DOHH2 (cell line): ENCODE measurements at regions not wholly inside any gene's neighbourhood (a gene's known extent, or its start where the extent isn't known, plus 50 kb on each side); places are given as distances from the start of the nearest gene placed in this dataset.
A peak's percentile ranks its signal among the peaks of the same experiment; 100 is the strongest.

Experiments used
- H3F3A ChIP-seq: fragments of 200-600 bp; sonication (generic), shearing (Covaris generic); 2 replicates; pipeline ENCODE4 v1.6.0; 2016; ENCODE audit warnings: antibody characterized with exemption, mild to moderate bottlenecking; ENCODE audit not compliant: control insufficient read depth, insufficient read depth
- H3K27ac ChIP-seq: fragments of 200-600 bp; sonication (generic); 2 replicates; pipeline ENCODE4 v1.5.1; 2014; ENCODE audit warnings: low read depth, mild to moderate bottlenecking, low read length, moderate library complexity
- H3K27me3 ChIP-seq: fragments of 200-600 bp; sonication (generic); 2 replicates; pipeline ENCODE4 v1.6.1; 2014; ENCODE audit warnings: mild to moderate bottlenecking, low read length, mixed read lengths; ENCODE audit not compliant: control insufficient read depth
- H3K36me3 ChIP-seq: fragments of 200-600 bp; sonication (generic); 2 replicates; pipeline ENCODE4 v1.6.1; 2014; ENCODE audit warnings: mild to moderate bottlenecking, low read length, moderate library complexity, mixed read lengths; ENCODE audit not compliant: control insufficient read depth
- H3K4me1 ChIP-seq: fragments of 200-600 bp; sonication (generic); 2 replicates; pipeline ENCODE4 v1.6.1; 2014; ENCODE audit warnings: mild to moderate bottlenecking, low read length, mixed read lengths; ENCODE audit not compliant: control insufficient read depth
- H3K4me2 ChIP-seq: fragments of 200-600 bp; sonication (generic); 2 replicates; pipeline ENCODE4 v1.6.0; 2014; ENCODE audit warnings: mild to moderate bottlenecking, low read length, moderate library complexity
- H3K4me3 ChIP-seq: fragments of 200-600 bp; sonication (generic); 2 replicates; pipeline ENCODE4 v1.5.1; 2014; ENCODE audit warnings: mild to moderate bottlenecking, low read length, mixed read lengths
- H3K79me2 ChIP-seq: fragments of 200-600 bp; sonication (generic); 2 replicates; pipeline ENCODE4 v1.6.1; 2014; ENCODE audit warnings: mild to moderate bottlenecking, low read length, mixed read lengths; ENCODE audit not compliant: control insufficient read depth
- H3K9me2 ChIP-seq: fragments of 200-600 bp; sonication (generic); replicated peaks from 2 replicates; pipeline ENCODE4 v1.6.1; 2014; ENCODE audit warnings: mild to moderate bottlenecking, low read length, mixed read lengths; ENCODE audit not compliant: control insufficient read depth
- H3K9me3 ChIP-seq: fragments of 200-600 bp; sonication (generic); 2 replicates; pipeline ENCODE4 v1.6.1; 2014; ENCODE audit warnings: antibody characterized with exemption, low read length, mixed read lengths; ENCODE audit not compliant: control insufficient read depth, insufficient read depth
- H4K20me1 ChIP-seq: fragments of 200-600 bp; sonication (generic); 2 replicates; pipeline ENCODE4 v1.6.0; 2014; ENCODE audit warnings: low read depth, mild to moderate bottlenecking, antibody characterized with exemption, low read length, moderate library complexity; ENCODE audit not compliant: control insufficient read depth, insufficient read depth
- CTCF ChIP-seq: fragments of 200-600 bp; sonication (generic); IDR thresholded peaks from one replicate; pipeline ENCODE4 v1.5.1; 2014; ENCODE audit warnings: antibody characterized with exemption, mild to moderate bottlenecking, low read depth, low read length; ENCODE audit not compliant: poor library complexity, severe bottlenecking
- EZH2phosphoT487 ChIP-seq: fragments of 200-600 bp; sonication (generic); IDR thresholded peaks from 2 replicates; pipeline ENCODE4 v1.6.1; 2017; ENCODE audit warnings: borderline replicate concordance, mild to moderate bottlenecking, antibody characterized with exemption, low read length, moderate library complexity, mixed read lengths

GRCh38 chr7:25967278-25968204 lies 184.5 kb upstream of the NFE2L3 start:
- Histone ChIP-seq H3K9me2 (no peaks in the 10 kb centered on the region; the same call in 1 of the 2 replicates), H4K20me1 (no peaks in the 10 kb centered on the region), H3K36me3 (no peaks in the 10 kb centered on the region), H3K27me3 (peaks cover 54% of the 10 kb centered on the region), H3K4me2 (peak overlapping the region; percentile 48), H3F3A (no peaks in the 10 kb centered on the region), H3K4me1 (peaks cover 41% of the 10 kb centered on the region), H3K27ac (0 out of 2 replicates have a peak overlapping the region, but pooled peaks have one; percentile 4), H3K9me3 (no peaks in the 10 kb centered on the region), H3K79me2 (no peaks in the 10 kb centered on the region), H3K4me3 (peak overlapping the region; percentile 23)
- TF ChIP-seq EZH2phosphoT487 (no peak), CTCF (no peak)

- H3K79me2 ChIP-seq, result no peaks in the 10 kb centered on the region
- peak overlapping the region; percentile 33 for H3K4me3 ChIP-seq
- no peaks in the 10 kb centered on the region for H3F3A ChIP-seq
- H3K4me1 ChIP-seq, result peaks cover 41% of the 10 kb centered on the region
- no peaks in the 10 kb centered on the region; the same call in 1 of the 2 replicates for H3K9me2 ChIP-seq
- no peak; the same call in 1 of the 2 replicates for TF ChIP-seq EZH2phosphoT487
- no peak for TF ChIP-seq CTCF
- H3K27me3 ChIP-seq, result peaks cover 51% of the 10 kb centered on the region
- no peak overlapping the region for H3K27ac ChIP-seq
- H3K4me2 ChIP-seq, result peak overlapping the region; percentile 48
- no peaks in the 10 kb centered on the region for H3K9me3 ChIP-seq
- H4K20me1 ChIP-seq, result no peaks in the 10 kb centered on the region
- H3K36me3 ChIP-seq, result no peaks in the 10 kb centered on the region
Observed at GRCh38 chr7:25968205-25968993, 183.6 kb upstream of the NFE2L3 start.

- Histone ChIP-seq H3F3A (no peaks in the 10 kb centered on the region), H3K27ac (no peak overlapping the region), H3K36me3 (no peaks in the 10 kb centered on the region), H3K27me3 (peaks cover 60% of the 10 kb centered on the region), H4K20me1 (no peaks in the 10 kb centered on the region), H3K4me2 (no peak overlapping the region), H3K4me1 (peaks cover 24% of the 10 kb centered on the region), H3K4me3 (no peak overlapping the region), H3K9me3 (no peaks in the 10 kb centered on the region), H3K79me2 (no peaks in the 10 kb centered on the region), H3K9me2 (no peaks in the 10 kb centered on the region; the same call in 1 of the 2 replicates)
- no peak for TF ChIP-seq CTCF
Observed at GRCh38 chr7:25970356-25970755, 181.6 kb upstream of the NFE2L3 start.
